Calu3 (cell line): ENCODE measurements at regions not wholly inside any gene's neighbourhood (a gene's known extent, or its start where the extent isn't known, plus 50 kb on each side); places are given as distances from the start of the nearest gene placed in this dataset.
A peak's percentile ranks its signal among the peaks of the same experiment; 100 is the strongest.

ENCODE experiments used
- BruUV-seq: library from RNA; stranded (reverse); fragments of 400-500 nt; replicated peaks from 2 replicates; lab custom pipeline; 2021; lab: Mats Ljungman, UMichigan
- CTCF ChIA-PET: fragments of 300-600 bp; sonication (Branson Sonifier 250); formaldehyde crosslinking; loops from one replicate; lab custom pipeline; 2022; ENCODE audit warnings: antibody characterized with exemption; lab: Charles Lee
- DNase-seq: peaks from one replicate; pipeline ENCODE4 v3.0.0; 2022
- H3K27ac Mint-ChIP-seq: one replicate; pipeline ENCODE4 v1.8.0; 2022; ENCODE audit warnings: mixed read lengths; ENCODE audit not compliant: unreplicated experiment
- H3K27me3 Mint-ChIP-seq: one replicate; pipeline ENCODE4 v1.8.0; 2022; ENCODE audit warnings: mixed read lengths; ENCODE audit not compliant: unreplicated experiment
- H3K36me3 Mint-ChIP-seq: one replicate; pipeline ENCODE4 v1.8.0; 2022; ENCODE audit warnings: mild to moderate bottlenecking, moderate library complexity, mixed read lengths; ENCODE audit not compliant: insufficient read depth, unreplicated experiment
- H3K4me1 Mint-ChIP-seq: one replicate; pipeline ENCODE4 v1.8.0; 2022; ENCODE audit warnings: mild to moderate bottlenecking, low read depth, mixed read lengths; ENCODE audit not compliant: unreplicated experiment
- H3K4me3 Mint-ChIP-seq: one replicate; pipeline ENCODE4 v1.8.0; 2022; ENCODE audit warnings: mild to moderate bottlenecking, low read depth, moderate library complexity, mixed read lengths; ENCODE audit not compliant: unreplicated experiment
- H3K9me3 Mint-ChIP-seq: one replicate; pipeline ENCODE4 v1.8.0; 2022; ENCODE audit warnings: low read depth, mixed read lengths; ENCODE audit not compliant: unreplicated experiment
- intact Hi-C: fragments of 100-400 bp; cut with micrococcal nuclease; formaldehyde crosslinking; loops from one replicate; pipeline ENCODE4 v1.10.0; 2022; ENCODE audit not compliant: unreplicated experiment
- TF ChIP-seq, protein P1 (sequence below): fragments of 200-600 bp; IDR thresholded peaks from one replicate; pipeline ENCODE4 v1.8.0; 2022; ENCODE audit warnings: antibody characterized with exemption; ENCODE audit not compliant: unreplicated experiment

DNA sequence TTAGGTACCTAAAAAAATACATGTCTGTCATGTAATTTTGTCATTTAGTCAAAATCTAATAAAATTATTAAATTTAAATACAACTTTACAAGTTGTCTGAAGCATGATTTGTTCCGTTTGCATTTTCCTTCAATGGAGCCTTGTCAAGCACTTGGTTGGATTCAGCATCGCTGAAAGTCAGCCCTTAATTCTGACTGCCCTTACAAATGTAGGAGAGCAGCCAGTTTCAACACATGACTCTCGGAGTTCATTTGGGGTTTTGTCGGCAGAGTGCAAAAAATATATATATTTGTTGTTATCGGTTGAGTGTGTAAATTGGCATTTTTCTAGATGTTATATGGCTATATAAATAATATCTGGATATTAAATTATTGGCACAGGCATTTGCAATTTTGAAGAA is 180.6 kb downstream of the RPS12 start:
- TF ChIP-seq, protein P1, sequence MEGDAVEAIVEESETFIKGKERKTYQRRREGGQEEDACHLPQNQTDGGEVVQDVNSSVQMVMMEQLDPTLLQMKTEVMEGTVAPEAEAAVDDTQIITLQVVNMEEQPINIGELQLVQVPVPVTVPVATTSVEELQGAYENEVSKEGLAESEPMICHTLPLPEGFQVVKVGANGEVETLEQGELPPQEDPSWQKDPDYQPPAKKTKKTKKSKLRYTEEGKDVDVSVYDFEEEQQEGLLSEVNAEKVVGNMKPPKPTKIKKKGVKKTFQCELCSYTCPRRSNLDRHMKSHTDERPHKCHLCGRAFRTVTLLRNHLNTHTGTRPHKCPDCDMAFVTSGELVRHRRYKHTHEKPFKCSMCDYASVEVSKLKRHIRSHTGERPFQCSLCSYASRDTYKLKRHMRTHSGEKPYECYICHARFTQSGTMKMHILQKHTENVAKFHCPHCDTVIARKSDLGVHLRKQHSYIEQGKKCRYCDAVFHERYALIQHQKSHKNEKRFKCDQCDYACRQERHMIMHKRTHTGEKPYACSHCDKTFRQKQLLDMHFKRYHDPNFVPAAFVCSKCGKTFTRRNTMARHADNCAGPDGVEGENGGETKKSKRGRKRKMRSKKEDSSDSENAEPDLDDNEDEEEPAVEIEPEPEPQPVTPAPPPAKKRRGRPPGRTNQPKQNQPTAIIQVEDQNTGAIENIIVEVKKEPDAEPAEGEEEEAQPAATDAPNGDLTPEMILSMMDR = no peak
- Mint-ChIP-seq H3K27me3 (no peaks in the 10 kb centered on the region), H3K9me3 (peaks cover 2% of the 10 kb centered on the region), H3K36me3 (no peaks in the 10 kb centered on the region), H3K27ac (no peak overlapping the region), H3K4me1 (peaks cover 11% of the 10 kb centered on the region), H3K4me3 (no peak overlapping the region)
- no TSS peak for BruUV-seq
- no peak for DNase-seq
- intact Hi-C loops = no loop called here
- CTCF ChIA-PET = no interaction called here

DNA sequence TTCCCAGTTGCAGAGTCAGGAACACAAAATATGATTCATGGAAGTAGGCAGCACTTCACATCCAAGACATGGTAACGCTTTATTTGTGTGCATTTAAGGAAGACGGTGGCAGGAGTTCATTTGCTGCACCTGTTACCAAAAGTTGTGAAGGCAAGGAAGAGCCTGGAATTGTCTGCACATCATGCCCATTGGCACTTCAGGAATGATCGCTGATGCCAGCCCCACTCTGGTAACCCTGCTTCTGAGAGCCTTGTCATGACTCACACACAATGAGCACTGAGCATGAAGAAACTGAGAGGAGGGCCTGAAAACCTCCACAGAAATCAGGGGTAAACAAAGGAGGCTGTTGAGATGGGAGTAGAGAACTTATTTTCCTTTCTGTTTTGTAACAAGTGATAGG is 181.1 kb downstream of the RPS12 start:
- CTCF ChIA-PET = no interaction called here
- H3K27ac Mint-ChIP-seq = no peak overlapping the region
- intact Hi-C loops = no loop called here

DNA sequence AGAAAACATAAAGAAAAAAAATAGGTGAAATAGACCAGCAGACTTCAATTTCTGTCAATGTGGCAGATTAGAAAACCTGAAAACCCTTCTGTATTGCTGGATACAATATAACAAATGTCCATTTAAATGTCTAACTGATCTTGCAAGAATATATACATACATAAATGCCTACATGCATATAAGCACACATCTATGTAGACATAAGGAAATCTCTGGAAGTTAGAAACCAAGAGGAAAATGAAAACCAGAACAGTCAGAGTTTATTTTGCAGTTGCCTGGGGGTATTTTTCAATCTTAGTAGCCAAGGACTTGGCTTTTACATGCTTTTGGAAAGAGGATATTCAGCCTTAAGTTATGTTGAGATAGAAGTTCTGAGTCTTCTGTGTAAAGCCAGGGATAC is 184.0 kb downstream of the RPS12 start:
- peaks cover 34% of the 10 kb centered on the region for H3K4me1 Mint-ChIP-seq
- H3K27ac Mint-ChIP-seq = no peak overlapping the region
- CTCF ChIA-PET = no interaction called here
- no peak for DNase-seq
- TF ChIP-seq, protein P1 = no peak
- intact Hi-C loops = no loop called here
- BruUV-seq = no TSS peak
- H3K27me3 Mint-ChIP-seq = no peaks in the 10 kb centered on the region
- H3K36me3 Mint-ChIP-seq = no peaks in the 10 kb centered on the region
- no peak overlapping the region for H3K4me3 Mint-ChIP-seq
- H3K9me3 Mint-ChIP-seq = peaks cover 8% of the 10 kb centered on the region

More for the DNA sequence above, 181.1 kb downstream of the RPS12 start:
- TF ChIP-seq, protein P1 = no peak
- no TSS peak for BruUV-seq
- Mint-ChIP-seq H3K4me1 (peaks cover 15% of the 10 kb centered on the region), H3K4me3 (no peak overlapping the region), H3K36me3 (no peaks in the 10 kb centered on the region), H3K27me3 (no peaks in the 10 kb centered on the region), H3K9me3 (peaks cover 4% of the 10 kb centered on the region)
- DNase-seq = no peak

DNA sequence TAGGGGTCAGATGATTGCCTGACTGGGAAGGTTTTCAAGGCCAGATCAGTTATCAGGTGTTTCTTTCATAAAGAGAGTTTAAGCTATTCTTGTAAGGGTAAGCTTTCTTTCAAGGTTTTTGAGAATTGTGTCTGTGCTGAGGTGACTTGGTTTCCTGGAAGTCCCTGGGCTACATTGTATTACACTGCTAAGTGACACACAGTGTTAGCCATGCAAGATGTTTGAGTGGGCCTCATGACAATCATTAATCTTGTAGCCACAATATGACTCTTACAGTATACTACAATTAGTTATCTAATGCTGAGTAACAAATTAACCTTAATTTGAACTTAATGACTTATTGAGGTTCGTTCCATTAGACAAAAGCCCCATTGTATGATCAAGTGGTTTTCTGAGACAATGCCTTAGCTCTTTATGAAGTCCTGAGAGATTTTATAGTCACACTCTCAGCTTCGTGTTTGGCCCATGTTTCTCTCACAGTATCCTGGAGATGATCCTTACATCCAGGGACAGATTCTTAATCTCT is 186.7 kb downstream of the RPS12 start:
- H3K9me3 Mint-ChIP-seq = peaks cover 8% of the 10 kb centered on the region
- no peak overlapping the region for H3K4me3 Mint-ChIP-seq
- TF ChIP-seq, protein P1 = no peak
- H3K27ac Mint-ChIP-seq = peak overlapping the region; percentile 60
- CTCF ChIA-PET = no interaction called here
- intact Hi-C loops = no loop called here
- peak; percentile 13 for DNase-seq
- BruUV-seq = no TSS peak
- H3K36me3 Mint-ChIP-seq = no peaks in the 10 kb centered on the region
- no peaks in the 10 kb centered on the region for H3K27me3 Mint-ChIP-seq
- H3K4me1 Mint-ChIP-seq = peaks cover 34% of the 10 kb centered on the region
